ENCODE measurements at regions not wholly inside any gene's neighbourhood (a gene's known extent, or its start where the extent isn't known, plus 50 kb on each side); places are given as distances from the start of the nearest gene placed in this dataset.

DNA sequence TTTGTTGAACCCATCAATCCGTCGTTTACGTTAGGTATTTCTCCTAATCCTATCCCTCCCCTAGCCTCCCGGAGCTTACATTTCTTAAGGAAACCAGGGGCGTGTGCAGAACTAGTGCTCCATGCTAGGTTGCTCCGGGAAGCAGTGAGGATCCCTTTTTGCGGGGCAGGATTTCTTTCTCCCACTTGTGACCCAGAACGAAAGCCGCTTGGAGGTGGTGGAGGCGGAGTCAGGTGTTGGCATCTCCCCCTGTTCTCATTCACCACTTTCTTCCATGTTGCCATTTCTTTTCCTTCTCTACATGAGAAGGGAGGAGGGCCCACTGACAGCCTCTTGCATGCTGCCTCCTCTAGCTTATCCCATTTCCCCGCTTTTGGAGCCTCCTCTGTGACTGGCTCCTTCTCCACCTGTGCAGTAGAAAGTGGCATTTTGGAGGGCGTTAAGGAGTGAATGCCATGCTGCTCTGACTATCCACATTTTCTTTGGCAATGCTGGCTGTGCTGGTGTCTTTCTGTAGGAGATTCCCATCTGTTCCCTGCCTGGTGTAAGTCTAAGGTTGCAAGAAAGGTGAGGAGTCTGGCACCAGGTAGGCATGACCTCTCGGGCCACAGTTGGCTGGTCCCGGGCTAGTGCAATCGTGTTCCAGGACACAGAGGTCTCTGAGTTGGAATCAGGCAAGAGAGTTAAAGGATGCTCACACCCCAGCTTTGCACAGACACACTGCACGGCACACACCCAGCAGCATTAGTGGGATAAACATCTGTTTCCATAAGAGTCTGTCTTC, 89.5 kb downstream of the ACKR3 start:
- Mint-ChIP-seq H3K4me1 (ENCODE audit: low read depth) (no peaks in the 10 kb centered on the region), H3K27me3 (peaks cover 29% of the 10 kb centered on the region), H3K4me3 (no peak overlapping the region), H3K36me3 (no peaks in the 10 kb centered on the region), H3K9me3 (no peaks in the 10 kb centered on the region), H3K27ac (no peak overlapping the region)
- POLR2A ChIA-PET = no interaction called here
- intact Hi-C loops (cut with micrococcal nuclease) = no loop called here
- CTCF ChIA-PET = no interaction called here
- no peak for DNase-seq

DNA sequence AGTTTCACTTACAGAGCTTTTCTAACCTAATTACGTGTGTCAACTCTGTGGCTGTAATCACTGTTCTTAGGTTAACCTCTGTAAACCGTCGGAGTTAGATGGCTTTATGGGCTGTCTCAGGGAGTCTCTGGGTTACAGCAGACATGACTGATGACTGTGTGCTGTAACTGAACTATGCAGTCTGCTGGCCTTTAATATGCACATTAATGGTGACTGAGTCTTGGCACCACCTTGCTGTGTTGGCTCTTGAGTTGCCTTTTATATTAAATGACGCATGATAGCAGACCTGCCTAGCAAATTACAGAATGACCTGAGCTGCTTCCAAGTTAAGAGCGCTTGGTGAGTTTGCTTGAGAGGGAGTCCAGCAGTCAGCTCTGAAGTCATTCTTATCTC, 90.1 kb downstream of the ACKR3 start:
- Mint-ChIP-seq H3K27me3 (peaks cover 30% of the 10 kb centered on the region), H3K4me1 (ENCODE audit: low read depth) (no peaks in the 10 kb centered on the region), H3K36me3 (no peaks in the 10 kb centered on the region), H3K4me3 (no peak overlapping the region), H3K9me3 (no peaks in the 10 kb centered on the region), H3K27ac (no peak overlapping the region)
- ChIA-PET CTCF (no interaction called here), POLR2A (no interaction called here)
- DNase-seq = no peak
- intact Hi-C loops (cut with micrococcal nuclease) = no loop called here

DNA sequence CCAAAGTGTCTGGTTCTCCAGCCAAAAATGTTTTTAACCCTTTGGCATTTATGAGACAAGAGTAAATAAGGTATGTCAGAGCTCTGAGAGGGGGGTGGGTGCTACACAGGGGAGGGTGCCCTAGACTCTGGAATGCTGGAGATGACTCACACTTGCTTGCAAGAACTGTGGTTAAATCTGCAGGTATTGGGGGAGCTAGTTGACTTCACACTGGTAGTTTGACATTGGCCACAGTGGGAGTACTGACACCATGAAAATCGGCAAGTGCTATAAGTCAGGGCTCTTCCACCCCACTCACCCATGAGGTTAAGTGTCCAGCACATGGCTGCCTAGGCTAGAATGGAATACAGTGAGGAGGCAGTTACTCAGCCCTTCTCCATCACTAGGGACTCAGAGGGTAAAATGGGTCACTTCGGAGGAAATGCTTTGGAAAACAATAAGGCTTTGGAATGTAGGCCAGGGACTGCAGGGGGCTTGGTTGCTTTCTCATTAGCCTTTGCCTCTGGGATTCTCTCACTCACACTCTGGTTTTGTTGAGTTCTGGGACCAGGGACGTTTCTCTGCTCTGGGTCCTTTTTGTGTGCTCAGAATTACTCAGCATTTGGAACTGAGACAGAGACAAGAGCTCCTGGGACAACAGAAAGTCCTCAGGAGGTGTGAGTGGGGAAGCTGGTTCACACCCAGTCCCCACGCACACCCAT, 91.6 kb downstream of the ACKR3 start:
- no peak overlapping the region for H3K4me3 Mint-ChIP-seq
- no peak overlapping the region for H3K27ac Mint-ChIP-seq
- H3K4me1 Mint-ChIP-seq (ENCODE audit: low read depth) = no peaks in the 10 kb centered on the region
- no peaks in the 10 kb centered on the region for H3K9me3 Mint-ChIP-seq
- ChIA-PET POLR2A (no interaction called here), CTCF (no interaction called here)
- DNase-seq = no peak
- peaks cover 30% of the 10 kb centered on the region for H3K27me3 Mint-ChIP-seq
- H3K36me3 Mint-ChIP-seq = no peaks in the 10 kb centered on the region
- intact Hi-C loops (cut with micrococcal nuclease) = no loop called here

DNA sequence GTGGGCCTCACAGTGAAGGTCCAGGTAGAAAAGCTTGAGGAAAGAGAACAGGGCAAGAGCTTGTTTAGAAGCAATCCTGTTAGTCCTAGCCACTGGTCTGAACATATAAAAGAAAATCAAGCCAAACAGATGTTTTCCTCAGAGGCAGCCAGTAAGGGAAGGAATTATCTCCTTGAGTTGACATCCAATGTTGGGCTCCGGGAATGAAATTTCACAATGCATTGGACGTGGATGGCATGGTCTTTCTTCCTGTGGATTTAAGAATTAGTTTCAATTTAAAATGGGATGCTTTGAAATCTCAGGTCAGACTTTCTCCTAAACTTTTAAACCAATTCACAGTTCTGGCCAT, 92.1 kb downstream of the ACKR3 start:
- intact Hi-C loops (cut with micrococcal nuclease) = no loop called here
- Mint-ChIP-seq H3K27ac (no peak overlapping the region), H3K4me1 (ENCODE audit: low read depth) (no peaks in the 10 kb centered on the region), H3K27me3 (peaks cover 30% of the 10 kb centered on the region), H3K9me3 (no peaks in the 10 kb centered on the region), H3K36me3 (no peaks in the 10 kb centered on the region), H3K4me3 (no peak overlapping the region)
- no peak for DNase-seq
- POLR2A ChIA-PET = no interaction called here
- CTCF ChIA-PET = no interaction called here

DNA sequence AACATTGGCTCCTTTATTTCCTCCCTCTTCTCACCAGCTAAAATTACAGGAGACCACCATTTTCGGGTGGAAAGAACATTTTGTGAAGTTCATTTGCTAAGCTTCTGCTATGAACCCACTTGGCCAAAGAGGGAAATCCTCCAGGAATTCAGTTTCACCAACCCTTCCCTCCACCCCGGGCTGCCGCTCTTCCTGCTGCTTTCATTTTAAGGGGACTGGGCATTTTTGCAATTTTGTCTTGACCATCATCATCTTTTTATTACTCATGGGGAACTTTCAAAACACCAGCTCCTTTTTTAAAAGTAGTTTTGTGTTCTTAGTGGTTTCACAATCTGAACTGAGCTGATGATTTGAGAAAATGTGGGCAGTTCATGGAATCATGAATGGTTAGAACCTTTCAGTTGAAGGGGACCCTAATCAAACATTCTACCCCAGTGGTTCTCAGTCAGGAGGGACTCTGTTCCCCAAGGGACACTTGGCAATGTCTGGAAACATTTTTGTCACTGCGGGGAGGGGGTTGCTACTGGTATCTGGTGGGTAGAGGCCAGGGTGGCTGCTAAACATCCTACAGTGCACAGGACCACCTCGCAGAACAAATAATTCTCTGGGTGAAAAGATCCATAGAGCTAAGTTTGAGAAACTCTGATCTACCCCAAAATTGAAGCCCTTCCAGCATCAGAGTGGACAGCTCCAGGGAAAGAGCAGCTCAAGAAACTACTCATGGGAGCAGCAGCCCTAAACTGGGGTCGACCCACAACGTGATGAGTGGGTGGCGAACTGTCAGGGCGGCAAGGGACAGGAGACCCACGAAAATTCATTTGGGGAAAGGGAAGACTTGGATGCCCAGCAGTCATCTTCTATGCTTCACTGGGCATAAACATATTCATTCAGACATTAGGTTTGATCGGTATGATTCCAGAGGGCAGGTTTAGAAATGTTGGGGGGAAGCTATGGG, 92.9 kb downstream of the ACKR3 start:
- no peak for DNase-seq
- peaks cover 30% of the 10 kb centered on the region for H3K27me3 Mint-ChIP-seq
- no peaks in the 10 kb centered on the region for H3K4me1 Mint-ChIP-seq (ENCODE audit: low read depth)
- H3K27ac Mint-ChIP-seq = no peak overlapping the region
- ChIA-PET POLR2A (no interaction called here), CTCF (no interaction called here)
- intact Hi-C loops (cut with micrococcal nuclease) = no loop called here
- H3K9me3 Mint-ChIP-seq = no peaks in the 10 kb centered on the region
- no peak overlapping the region for H3K4me3 Mint-ChIP-seq
- H3K36me3 Mint-ChIP-seq = no peaks in the 10 kb centered on the region

- Mint-ChIP-seq H3K27me3 (peaks cover 24% of the 10 kb centered on the region), H3K4me1 (ENCODE audit: low read depth) (no peaks in the 10 kb centered on the region), H3K27ac (no peak overlapping the region), H3K9me3 (no peaks in the 10 kb centered on the region), H3K36me3 (no peaks in the 10 kb centered on the region), H3K4me3 (no peak overlapping the region)
- ChIA-PET POLR2A (no interaction called here), CTCF (no interaction called here)
- intact Hi-C loops (cut with micrococcal nuclease) = no loop called here
- DNase-seq = no peak
Observed at GRCh38 chr2:236663287-236664101, 93.9 kb downstream of the ACKR3 start.

DNA sequence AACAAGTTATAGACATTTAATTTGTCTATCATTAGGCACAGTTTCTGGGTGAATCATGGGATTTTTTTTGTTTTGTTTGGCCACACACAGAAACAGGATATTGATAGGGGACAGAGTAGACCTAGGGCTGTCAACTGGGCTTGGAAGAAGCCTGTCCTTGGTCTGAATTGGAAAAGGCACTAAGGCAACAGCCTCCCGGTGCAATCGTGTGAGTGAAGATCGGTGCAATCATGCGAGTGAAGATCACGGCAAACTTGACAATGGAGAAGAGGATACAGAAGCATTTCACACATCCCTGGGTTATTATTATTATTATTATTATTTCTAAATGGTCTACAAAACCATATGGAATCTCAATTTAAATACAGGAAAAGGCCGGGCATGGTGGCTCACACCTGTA, 94.5 kb downstream of the ACKR3 start:
- ChIA-PET CTCF (no interaction called here), POLR2A (no interaction called here)
- intact Hi-C loops (cut with micrococcal nuclease) = no loop called here
- H3K27me3 Mint-ChIP-seq = peaks cover 21% of the 10 kb centered on the region
- DNase-seq = no peak
- H3K9me3 Mint-ChIP-seq = no peaks in the 10 kb centered on the region
- no peaks in the 10 kb centered on the region for H3K4me1 Mint-ChIP-seq (ENCODE audit: low read depth)
- no peak overlapping the region for H3K4me3 Mint-ChIP-seq
- no peak overlapping the region for H3K27ac Mint-ChIP-seq
- H3K36me3 Mint-ChIP-seq = no peaks in the 10 kb centered on the region

- Mint-ChIP-seq H3K27me3 (peaks cover 18% of the 10 kb centered on the region), H3K4me1 (ENCODE audit: low read depth) (no peaks in the 10 kb centered on the region), H3K27ac (no peak overlapping the region), H3K36me3 (no peaks in the 10 kb centered on the region), H3K9me3 (no peaks in the 10 kb centered on the region), H3K4me3 (no peak overlapping the region)
- no peak for DNase-seq
- POLR2A ChIA-PET = no interaction called here
- intact Hi-C loops (cut with micrococcal nuclease) = no loop called here
- CTCF ChIA-PET = no interaction called here
Observed at GRCh38 chr2:236665101-236665500, 95.5 kb downstream of the ACKR3 start.

DNA sequence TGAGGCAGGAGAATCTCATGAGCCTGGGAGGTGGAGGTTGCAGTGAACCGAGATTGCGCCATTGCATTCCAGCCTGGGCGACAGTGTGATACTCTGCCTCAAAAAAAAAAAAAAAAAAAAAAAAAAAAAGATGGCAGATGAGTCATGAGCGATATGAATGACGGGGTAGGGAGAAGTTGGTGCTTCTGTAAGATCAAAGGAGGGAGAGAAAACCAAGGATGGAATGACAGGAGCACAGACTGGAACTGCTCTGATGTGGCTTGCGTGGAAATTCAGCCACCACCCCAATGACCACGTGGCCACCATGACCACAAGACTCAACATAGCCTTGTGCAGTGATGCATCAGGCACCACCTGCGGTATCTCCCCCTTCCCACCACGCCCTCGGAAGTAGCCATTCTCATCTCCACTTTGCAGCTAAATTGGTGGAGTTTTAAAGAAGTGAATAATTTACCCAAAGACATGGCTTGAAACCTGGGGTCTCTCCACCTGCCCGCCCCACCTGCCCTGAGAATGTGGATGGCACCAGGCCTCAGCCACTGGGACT, 96.0 kb downstream of the ACKR3 start:
- no peak for DNase-seq
- ChIA-PET POLR2A (no interaction called here), CTCF (no interaction called here)
- no peaks in the 10 kb centered on the region for H3K36me3 Mint-ChIP-seq
- intact Hi-C loops (cut with micrococcal nuclease) = no loop called here
- no peaks in the 10 kb centered on the region for H3K9me3 Mint-ChIP-seq
- peaks cover 15% of the 10 kb centered on the region for H3K27me3 Mint-ChIP-seq
- no peaks in the 10 kb centered on the region for H3K4me1 Mint-ChIP-seq (ENCODE audit: low read depth)
- no peak overlapping the region for H3K27ac Mint-ChIP-seq
- no peak overlapping the region for H3K4me3 Mint-ChIP-seq

GRCh38 chr2:236666646-236667204, 97.1 kb downstream of the ACKR3 start:
- no peak overlapping the region for H3K4me3 Mint-ChIP-seq
- H3K27me3 Mint-ChIP-seq = peaks cover 9% of the 10 kb centered on the region
- no peaks in the 10 kb centered on the region for H3K36me3 Mint-ChIP-seq
- no peaks in the 10 kb centered on the region for H3K9me3 Mint-ChIP-seq
- ChIA-PET CTCF (no interaction called here), POLR2A (no interaction called here)
- H3K27ac Mint-ChIP-seq = no peak overlapping the region
- no peaks in the 10 kb centered on the region for H3K4me1 Mint-ChIP-seq (ENCODE audit: low read depth)
- no peak for DNase-seq
- intact Hi-C loops (cut with micrococcal nuclease) = no loop called here

DNA sequence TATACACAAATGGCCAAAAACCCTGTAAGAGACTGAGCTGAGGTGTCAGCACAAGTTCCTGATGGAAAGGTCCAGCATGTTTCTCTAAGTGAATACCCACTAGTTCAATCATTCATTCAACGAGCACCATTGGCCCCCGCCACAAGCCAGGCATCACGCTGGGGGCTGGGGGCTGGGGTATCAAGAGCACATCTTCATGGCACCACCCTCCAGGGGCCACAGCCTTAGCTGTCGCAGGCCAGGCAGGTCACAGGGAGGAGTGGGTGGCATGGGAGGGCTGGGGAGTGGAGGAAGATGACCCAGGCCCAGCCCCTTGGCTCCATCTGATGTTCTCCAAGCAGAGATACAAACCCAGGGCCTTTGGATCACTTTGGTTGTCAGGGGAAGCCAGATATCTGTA, 97.9 kb downstream of the ACKR3 start:
- Mint-ChIP-seq H3K4me1 (ENCODE audit: low read depth) (no peaks in the 10 kb centered on the region), H3K27ac (no peak overlapping the region), H3K27me3 (peaks cover 6% of the 10 kb centered on the region), H3K9me3 (no peaks in the 10 kb centered on the region), H3K36me3 (no peaks in the 10 kb centered on the region), H3K4me3 (no peak overlapping the region)
- ChIA-PET POLR2A (no interaction called here), CTCF (no interaction called here)
- no peak for DNase-seq
- intact Hi-C loops (cut with micrococcal nuclease) = no loop called here

DNA sequence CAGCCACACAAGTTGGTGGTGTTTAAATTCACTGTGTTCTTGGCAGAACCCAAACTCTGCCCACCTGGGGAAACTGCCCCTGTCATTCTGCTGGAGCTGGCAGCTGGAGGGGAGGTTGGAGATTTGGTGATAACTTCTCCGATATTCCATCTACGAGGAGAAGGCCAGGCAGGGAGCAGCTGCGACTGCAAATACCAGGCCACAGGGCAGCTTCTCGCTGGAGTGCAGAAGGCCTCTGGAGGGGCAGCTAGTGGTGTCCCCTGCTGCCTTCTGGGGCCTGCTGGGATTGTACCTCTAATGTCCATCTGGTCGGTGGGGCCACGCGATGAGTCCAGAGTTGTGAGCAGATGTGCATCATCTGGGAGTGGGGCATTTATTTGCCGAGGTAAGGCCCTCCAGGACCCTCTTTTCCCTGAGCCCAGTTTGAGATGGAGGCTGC, 98.9 kb downstream of the ACKR3 start:
- Mint-ChIP-seq H3K4me3 (no peak overlapping the region), H3K9me3 (no peaks in the 10 kb centered on the region), H3K27ac (no peak overlapping the region), H3K4me1 (ENCODE audit: low read depth) (no peaks in the 10 kb centered on the region), H3K36me3 (no peaks in the 10 kb centered on the region), H3K27me3 (peaks cover 11% of the 10 kb centered on the region)
- POLR2A ChIA-PET = no interaction called here
- DNase-seq = no peak
- CTCF ChIA-PET = no interaction called here
- intact Hi-C loops (cut with micrococcal nuclease) = no loop called here
